HG02798 (cell line): ENCODE measurements at regions not wholly inside any gene's neighbourhood (a gene's known extent, or its start where the extent isn't known, plus 50 kb on each side); places are given as distances from the start of the nearest gene placed in this dataset.

Experiments used
- ATAC-seq: cut with Tn5 transposase; IDR thresholded peaks from one replicate; pipeline ENCODE4 v1.9.1; 2021; ENCODE audit warnings: mild to moderate bottlenecking; ENCODE audit not compliant: unreplicated experiment, poor library complexity

DNA sequence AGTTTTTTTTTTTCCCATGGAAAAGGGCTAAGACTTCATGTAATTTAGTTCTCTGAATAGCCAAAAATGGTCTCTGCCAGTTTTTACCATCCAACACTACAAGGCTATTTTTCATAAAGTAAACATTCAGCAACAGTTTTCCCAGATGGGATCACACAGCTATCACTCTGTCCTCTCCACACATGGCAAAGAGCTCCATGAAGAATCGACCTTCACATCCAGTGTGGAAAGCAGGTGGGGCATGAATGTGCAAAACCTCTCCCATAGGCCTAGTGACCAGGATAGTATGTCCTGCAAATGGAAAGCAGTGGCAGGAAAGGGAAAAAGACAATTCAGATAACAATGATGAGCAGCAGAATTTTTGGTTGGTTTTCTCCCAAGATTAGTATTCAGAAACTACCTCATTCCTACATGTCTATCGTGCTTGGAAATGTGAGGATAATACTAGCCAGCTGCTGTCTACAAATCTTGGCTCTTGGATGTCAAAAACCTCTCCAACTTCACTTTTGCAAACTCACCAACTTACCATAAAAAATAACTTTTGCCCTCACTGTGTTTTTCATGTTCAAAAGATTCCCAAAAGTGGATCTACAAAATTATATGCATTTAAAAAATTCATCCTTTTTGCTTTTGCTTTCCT, 159.7 kb upstream of the MCHR2 start:
- no peak for ATAC-seq

GRCh38 chr6:100152201-100152600, 158.2 kb upstream of the MCHR2 start:
- no peak for ATAC-seq

DNA sequence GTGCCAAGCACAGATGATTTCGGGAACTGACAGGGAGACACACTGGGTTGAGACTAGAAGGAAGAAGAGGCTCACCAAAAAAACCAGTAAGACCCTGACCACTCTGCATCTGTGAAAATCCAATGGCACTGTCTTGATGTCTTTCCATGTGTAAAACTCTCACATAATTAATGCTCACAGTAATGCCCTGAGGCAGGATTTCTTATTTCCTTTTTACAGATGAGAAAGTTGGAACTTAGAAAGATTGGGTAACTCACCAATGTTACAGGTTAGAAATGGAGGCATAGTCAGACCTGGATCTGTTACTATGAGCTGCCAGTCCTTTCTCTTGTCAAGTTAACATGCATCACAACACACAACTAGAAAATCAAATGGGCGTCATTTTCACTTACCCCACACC, 151.0 kb upstream of the MCHR2 start:
- ATAC-seq: no peak

- ATAC-seq: no peak
These were observed 144.5 kb upstream of the MCHR2 start for GRCh38 chr6:100138346-100139022.

DNA sequence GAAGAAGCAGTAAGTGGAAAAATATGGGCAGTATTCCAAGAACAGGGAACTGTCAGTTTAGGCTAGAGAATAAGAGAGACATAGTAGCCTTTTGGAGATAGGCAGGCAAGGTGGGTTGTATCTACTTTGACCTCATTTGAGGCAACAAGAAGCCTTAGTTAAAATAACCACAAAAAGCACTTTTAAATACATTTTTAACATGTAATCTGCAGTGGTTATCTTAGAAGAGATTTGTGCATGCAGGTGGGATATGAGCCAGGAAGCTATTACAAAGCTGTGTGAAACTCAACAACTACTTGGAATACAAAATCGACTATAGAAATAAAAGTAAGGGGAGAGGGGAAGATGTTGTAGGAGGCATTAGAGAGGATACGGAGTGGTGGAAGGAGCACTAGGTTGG, 143.7 kb upstream of the MCHR2 start:
- no peak for ATAC-seq

DNA sequence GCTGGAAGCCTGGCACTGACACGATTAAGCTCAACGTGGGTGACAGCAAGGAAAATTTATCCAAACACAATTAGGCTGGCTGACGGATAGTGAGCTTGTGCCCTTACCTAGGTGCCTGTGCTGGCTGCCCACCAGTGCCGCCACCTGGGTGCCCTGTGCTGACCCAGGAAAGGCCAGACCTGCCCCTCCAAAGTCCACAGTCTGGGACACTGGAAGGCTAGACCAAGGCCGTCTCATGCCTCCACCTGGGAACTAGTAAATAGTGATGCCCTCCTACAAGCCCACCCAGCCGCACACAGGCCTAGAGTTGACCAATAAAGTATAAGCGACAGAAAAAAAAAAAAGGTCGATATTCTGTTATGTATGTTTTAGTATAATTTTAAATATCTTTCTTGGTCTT, 142.6 kb upstream of the MCHR2 start:
- ATAC-seq: no peak

- ATAC-seq: no peak
These were observed 142.0 kb upstream of the MCHR2 start for GRCh38 chr6:100135977-100136376.

DNA sequence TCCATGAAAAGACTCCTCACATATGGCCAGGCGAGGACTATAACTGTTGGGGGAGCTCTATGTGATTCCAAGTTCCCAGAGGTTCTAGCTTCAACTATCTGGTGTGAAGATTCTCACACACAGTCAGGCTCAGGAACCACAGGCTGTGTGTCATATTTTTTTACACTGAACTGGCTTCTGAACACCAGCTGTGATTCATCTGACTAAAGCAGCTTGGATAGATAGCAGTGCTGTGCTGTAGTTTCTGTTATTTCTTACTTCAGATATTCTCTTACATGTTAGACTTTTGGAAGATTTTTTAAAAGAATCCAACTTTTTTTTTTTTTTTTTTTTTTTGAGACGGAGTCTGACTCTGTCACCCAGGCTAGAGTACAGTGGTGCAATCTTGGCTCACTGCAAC, 140.7 kb upstream of the MCHR2 start:
- ATAC-seq: no peak

GRCh38 chr6:100134297-100134696, 140.3 kb upstream of the MCHR2 start:
- no peak for ATAC-seq

DNA sequence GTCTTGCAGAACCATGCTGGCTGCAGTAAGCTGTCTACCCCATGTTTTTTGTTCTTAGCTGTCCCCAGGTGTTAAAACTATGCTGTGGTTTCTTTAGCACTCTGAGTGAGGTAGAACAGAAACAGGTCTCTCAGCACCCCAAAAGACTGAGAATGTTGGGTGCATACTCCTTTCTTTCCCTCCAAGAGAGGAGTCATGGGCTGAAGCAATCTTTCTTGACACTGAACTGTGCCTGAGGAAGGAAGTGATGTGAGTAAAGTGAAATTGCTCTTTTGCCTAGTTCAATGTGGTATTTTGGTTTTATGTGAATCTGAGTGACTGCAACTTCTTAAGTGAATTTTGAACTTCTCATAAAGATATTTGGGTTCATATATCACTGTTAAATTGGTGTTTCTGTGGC, 138.0 kb upstream of the MCHR2 start:
- ATAC-seq: no peak

DNA sequence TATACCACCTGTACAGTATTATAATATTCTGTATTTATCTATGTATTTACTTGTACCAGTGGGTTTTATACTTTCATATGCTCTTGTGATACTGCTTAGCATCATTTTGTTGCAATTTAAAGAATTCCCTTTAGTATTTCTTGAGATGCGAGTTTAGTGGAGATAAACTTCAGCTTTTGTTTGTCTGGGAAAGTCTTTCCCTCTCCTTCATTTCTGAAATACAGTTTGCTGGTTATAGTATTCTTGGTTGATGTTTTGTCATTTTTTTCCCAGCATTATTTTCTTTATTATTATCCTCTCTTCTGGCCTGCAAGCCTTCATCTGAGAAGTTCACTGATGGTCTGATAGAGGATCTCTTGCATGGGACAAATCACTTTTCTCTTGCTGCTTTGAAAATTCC, 136.6 kb upstream of the MCHR2 start:
- ATAC-seq: no peak

DNA sequence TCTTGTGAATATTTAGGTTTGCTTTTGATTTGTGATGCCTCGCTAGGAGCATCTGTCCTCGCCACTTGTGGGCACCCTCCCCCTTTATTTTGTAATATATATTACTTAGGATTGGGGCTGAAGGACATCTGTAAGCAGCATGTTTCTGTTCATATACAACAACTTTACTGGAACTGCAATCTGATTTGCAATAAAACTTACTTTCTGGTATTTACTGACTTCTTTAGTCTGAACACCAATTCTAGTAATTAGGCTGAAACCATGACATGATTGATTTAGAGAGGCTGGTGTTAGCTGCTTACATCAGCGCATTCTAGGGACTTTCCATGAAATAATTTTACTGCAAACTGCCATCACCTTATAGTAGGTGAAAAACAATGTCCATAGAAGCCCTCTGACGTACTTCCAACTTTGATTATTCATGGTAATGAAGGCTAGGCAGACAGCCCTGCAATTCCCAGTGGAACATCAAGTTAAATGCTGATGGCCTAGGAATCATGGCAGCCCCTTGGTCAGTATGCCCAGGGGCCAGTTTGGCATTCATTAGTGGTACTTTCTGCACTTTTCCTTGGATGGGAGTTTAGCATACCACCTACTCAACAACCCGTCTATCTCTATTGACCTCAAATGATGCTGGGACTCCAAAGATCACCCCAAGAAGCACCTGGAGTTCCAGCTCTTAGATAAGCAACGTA, 132.9 kb upstream of the MCHR2 start:
- peak; percentile 82 for ATAC-seq

DNA sequence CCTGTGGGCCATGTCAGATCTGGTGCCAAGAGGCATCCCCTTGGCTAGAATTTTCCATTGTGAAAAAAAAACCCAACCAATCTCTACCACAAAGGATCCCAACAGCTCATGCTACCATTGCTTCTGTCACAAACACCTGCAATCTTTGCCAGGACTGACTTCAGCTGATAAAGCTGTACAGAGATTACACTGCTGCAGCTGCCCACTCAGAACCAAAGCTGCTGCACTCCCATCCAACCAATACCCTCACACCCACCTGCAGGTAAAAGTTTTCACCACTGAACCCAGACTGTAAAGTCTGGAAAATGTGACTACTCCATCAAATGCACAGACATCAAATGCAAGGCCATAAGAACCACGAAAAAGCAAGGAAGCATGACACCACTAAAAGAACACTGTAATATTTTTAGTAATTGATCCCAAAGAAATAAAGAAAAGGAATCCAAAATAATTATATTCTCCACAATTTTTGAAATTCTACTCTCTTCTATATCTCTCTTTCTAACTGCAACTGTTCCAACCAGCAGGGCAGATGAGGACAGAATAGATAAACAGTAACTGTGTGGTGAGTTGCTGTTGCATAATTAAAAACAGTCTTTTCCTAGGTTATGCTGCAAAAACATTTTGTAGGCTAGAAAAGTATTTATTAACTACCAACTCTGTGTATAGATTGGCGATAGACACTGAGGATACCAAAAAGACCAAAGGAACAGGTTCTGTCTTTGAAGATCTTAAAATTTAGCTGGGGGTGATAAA, 128.0 kb upstream of the MCHR2 start:
- no peak for ATAC-seq

DNA sequence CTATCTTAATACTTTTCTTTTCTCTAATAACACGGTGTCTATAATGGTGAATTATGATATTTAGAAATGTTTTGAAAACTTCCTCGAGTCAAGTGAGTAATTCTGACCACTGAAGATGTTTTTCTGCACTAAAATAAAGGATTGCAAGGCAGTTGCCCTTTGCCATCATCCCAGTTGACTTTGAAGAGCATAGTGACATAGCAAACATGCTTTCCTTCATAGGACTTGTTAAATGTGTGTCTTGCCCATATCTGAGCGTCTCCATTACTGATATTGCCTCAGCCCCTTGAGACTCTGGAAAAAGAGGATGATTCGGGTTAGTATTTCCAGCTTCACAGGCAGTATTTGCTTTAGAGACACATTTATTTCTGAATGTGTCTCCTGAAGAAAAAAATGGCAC, 125.2 kb upstream of the MCHR2 start:
- ATAC-seq: no peak

DNA sequence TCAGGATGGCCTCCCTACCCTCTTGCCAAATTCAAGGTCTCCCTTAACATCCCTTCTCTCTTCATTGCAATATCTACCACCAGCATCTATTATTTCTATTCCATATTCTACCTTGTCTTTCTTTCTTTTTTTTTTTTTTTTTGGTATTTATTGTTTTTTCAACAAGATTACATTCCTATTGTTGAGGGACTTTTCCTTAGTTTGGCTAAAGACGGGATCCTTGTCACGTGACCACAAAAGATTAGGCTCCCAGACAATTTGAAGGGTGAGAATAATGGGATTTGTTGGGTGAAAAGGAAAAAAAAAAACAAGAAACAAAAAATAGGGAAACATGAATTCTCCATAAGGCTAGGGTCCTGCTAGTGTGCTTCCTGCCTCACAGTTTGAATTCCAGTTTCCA, 124.3 kb upstream of the MCHR2 start:
- ATAC-seq: no peak

- ATAC-seq: no peak
These were observed 123.7 kb upstream of the MCHR2 start for GRCh38 chr6:100117680-100118079.

GRCh38 chr6:100116411-100117194, 122.6 kb upstream of the MCHR2 start:
- peak; percentile 70 for ATAC-seq

DNA sequence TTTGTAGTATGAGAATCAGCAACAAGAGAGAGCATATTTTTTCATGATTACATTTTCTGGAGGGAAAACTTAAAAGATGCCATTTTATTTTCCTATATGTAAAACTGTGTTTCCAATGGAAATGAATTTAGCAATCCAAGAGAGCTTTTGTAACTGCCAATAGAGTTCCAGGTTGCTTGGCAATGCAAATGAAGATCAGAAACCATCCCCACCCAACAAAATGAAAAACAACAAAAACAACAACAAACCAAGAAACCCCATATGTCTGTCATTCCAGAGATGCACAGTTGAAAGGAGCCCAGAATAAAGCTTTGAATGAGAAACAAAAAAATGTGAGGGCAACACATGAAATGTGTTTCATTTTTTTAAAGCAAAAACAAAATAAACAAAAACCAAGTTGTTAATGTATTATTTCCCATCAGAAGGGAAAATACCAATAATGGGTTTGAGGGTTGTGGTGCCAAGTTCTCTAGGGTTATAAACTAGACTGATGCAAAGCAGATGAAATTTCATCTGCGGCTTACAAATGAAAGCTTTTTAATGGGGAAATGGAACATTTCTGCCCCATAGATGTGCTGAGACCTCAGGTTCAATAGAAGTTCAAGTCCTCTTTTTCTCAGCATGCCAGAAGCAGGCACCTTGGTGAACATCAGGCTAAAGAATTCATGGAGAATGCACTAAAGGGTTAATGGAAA, 121.5 kb upstream of the MCHR2 start:
- ATAC-seq: no peak

GRCh38 chr6:100112855-100113508, 119.0 kb upstream of the MCHR2 start:
- ATAC-seq: no peak
